Upper lobe of left lung (tissue), 6 donors: ENCODE measurements at regions not wholly inside any gene's neighbourhood (a gene's known extent, or its start where the extent isn't known, plus 50 kb on each side); places are given as distances from the start of the nearest gene placed in this dataset.

ENCODE experiments used
- ATAC-seq, 2 donors: fragments of 200-7000 bp; cut with Tn5 transposase; one replicate each; pipeline ENCODE4 v1.9.1; 2022; ENCODE audit warnings: mild to moderate bottlenecking in 2 of 2, moderate library complexity in 2 of 2; ENCODE audit not compliant: low FRiP score in 2 of 2
- DNase-seq, 2 donors: peaks; one replicate each; pipeline ENCODE4 v3.0.0-alpha.2; 2019 to 2020
- H3K27ac ChIP-seq, 4 donors: fragments of 200-600 bp; sonication (generic); one replicate each; pipeline ENCODE4 v1.5.1; 2016 to 2019
- H3K27me3 ChIP-seq, 4 donors: fragments of 200-600 bp; sonication (generic); one replicate each; pipeline ENCODE4 v1.5.1; 2017 to 2019
- H3K36me3 ChIP-seq, 4 donors: fragments of 200-600 bp; sonication (generic); one replicate each; pipeline ENCODE4 v1.5.1; 2016 to 2019
- H3K4me1 ChIP-seq, 4 donors: fragments of 200-600 bp; sonication (generic); one replicate each; pipeline ENCODE4 v1.5.1; 2018 to 2019
- H3K4me3 ChIP-seq, 4 donors: fragments of 200-600 bp; sonication (generic); one replicate each; pipeline ENCODE4 v1.5.1; 2017 to 2019; ENCODE audit warnings: mild to moderate bottlenecking in 2 of 4, moderate library complexity in 1 of 4
- H3K9me3 ChIP-seq, 4 donors: fragments of 200-600 bp; sonication (generic); one replicate each; pipeline ENCODE4 v1.5.1; 2018 to 2019
- CTCF ChIP-seq, 6 experiments: fragments of 450-650 bp in 4 of 6; fragments of 200-600 bp in 2 of 6; sonication (generic) in 2 of 6; IDR thresholded peaks; one replicate each; pipeline ENCODE4 v1.5.1; 2016 to 2019; ENCODE audit warnings: antibody characterized with exemption in 6 of 6
- EP300 ChIP-seq, 4 donors: sonication (generic); formaldehyde crosslinking; IDR thresholded peaks; one replicate each; pipeline ENCODE4 v1.5.1; 2017; ENCODE audit warnings: antibody characterized with exemption in 4 of 4, control low read depth in 2 of 4
- POLR2A ChIP-seq, 4 donors: fragments of 450-650 bp; IDR thresholded peaks; one replicate each; pipeline ENCODE4 v1.5.1; 2016 to 2017; ENCODE audit warnings: antibody characterized with exemption in 4 of 4, mild to moderate bottlenecking in 2 of 4
- POLR2AphosphoS5 ChIP-seq, 2 donors: sonication (generic); formaldehyde crosslinking; IDR thresholded peaks; one replicate each; pipeline ENCODE4 v1.5.1; 2017; ENCODE audit warnings: antibody characterized with exemption in 2 of 2
- WGBS, 2 donors: methylation state at CpG; one replicate each; pipeline ENCODE4 v1.1.5; 2017 to 2018; 5-methylcytosine and 5-hydroxymethylcytosine counted together
- donor health status: DM: no; HTN: no; CAD: no; lungs with moderate emphysema.
- donor health status: DM: no; HTN: yes; CAD: no; lungs with severe emphysema.

DNA sequence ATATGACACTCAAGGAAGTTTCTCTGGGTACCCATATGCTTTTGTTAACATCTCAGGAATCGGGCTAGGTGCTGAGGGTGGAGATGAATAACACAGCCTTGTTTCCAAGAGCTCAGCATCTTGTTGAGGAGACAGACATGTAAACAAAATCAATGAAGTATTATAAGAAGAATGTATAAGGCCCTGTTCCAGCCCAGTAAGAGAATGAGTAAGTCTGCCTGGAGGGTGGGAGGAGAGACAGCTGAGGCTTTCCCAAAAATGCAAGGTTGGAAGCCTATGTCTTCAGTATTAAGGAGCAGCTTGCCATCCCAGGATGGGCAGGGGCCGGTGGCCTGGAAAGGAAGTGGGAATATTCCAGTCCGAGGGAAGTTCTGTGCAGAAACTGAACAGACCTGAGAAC, 615.3 kb upstream of the BTBD3 start:
- Histone ChIP-seq H3K36me3 (no peaks in the 10 kb centered on the region), H3K4me1 (no peaks in the 10 kb centered on the region), H3K27ac (no peak overlapping the region), H3K9me3 (no peaks in the 10 kb centered on the region), H3K27me3 (no peaks in the 10 kb centered on the region), H3K4me3 (no peak overlapping the region)
- no peak for ATAC-seq
- DNase-seq = no peak
- TF ChIP-seq POLR2A (IDR thresholded peaks at IDR 0.05) (no peak), POLR2AphosphoS5 (IDR thresholded peaks at IDR 0.05) (no peak), CTCF (IDR thresholded peaks at IDR 0.05) (no peak)
- 68 to 78% methylated on average over 3 of the region's 3 CpGs for WGBS, 2 donors

DNA sequence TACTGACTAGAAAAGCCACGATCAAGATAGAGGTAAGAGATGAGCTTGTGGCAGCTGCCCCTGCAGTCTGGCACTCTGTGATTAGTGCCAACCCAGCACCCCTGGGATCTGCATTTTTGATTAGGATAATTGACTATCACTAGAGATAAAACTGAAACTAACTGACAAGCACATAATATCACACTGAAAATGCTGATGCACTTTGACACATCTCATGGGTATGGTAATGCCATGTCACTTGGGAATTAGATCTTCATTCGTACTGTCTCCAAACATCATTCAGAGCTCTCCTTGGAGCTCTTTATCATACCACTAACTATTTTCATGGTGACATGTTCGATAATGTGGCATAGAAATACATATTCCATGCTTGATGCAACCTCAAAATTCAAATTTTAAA, 612.9 kb upstream of the BTBD3 start:
- no peaks in the 10 kb centered on the region for H3K4me1 ChIP-seq
- no peak overlapping the region for H3K27ac ChIP-seq
- no peaks in the 10 kb centered on the region for H3K36me3 ChIP-seq
- H3K27me3 ChIP-seq = no peaks in the 10 kb centered on the region
- DNase-seq = no peak
- 87 to 91% methylated on average over 3 of the region's 3 CpGs for WGBS, 2 donors
- no peak overlapping the region for H3K4me3 ChIP-seq
- no peak for ATAC-seq
- TF ChIP-seq POLR2A (IDR thresholded peaks at IDR 0.05) = no peak
- TF ChIP-seq POLR2AphosphoS5 (IDR thresholded peaks at IDR 0.05) = no peak
- TF ChIP-seq CTCF (IDR thresholded peaks at IDR 0.05) = no peak
- TF ChIP-seq EP300 (IDR thresholded peaks at IDR 0.05) = no peak
- H3K9me3 ChIP-seq = no peaks in the 10 kb centered on the region

DNA sequence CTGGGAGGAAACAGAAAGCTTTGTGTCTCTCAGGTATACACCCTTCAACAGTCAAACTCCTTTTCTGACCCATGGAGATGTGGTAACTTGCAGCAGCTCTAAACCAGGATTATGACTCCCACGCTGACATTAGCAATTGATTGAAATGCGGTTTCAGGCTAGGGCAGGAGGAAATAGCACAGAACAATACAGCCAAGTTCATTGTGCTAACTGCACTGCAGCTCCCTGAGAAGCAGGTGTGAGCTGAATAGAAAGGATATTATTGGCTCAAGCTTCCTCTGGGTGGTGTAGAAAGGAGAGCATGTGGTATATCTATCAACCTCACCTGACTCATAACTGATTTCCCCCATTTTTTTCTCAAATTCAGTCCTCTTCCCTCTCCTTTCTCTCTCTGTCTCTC, 612.3 kb upstream of the BTBD3 start:
- WGBS, 2 donors = 21 to 52% methylated on average over 2 of the region's 2 CpGs
- DNase-seq = no peak
- Histone ChIP-seq H3K27me3 (no peaks in the 10 kb centered on the region), H3K36me3 (no peaks in the 10 kb centered on the region), H3K27ac (no peak overlapping the region), H3K4me1 (no peaks in the 10 kb centered on the region), H3K4me3 (no peak overlapping the region), H3K9me3 (no peaks in the 10 kb centered on the region)
- no peak for ATAC-seq
- TF ChIP-seq EP300 (IDR thresholded peaks at IDR 0.05) (no peak), POLR2AphosphoS5 (IDR thresholded peaks at IDR 0.05) (no peak), CTCF (IDR thresholded peaks at IDR 0.05) (no peak), POLR2A (IDR thresholded peaks at IDR 0.05) (no peak)

DNA sequence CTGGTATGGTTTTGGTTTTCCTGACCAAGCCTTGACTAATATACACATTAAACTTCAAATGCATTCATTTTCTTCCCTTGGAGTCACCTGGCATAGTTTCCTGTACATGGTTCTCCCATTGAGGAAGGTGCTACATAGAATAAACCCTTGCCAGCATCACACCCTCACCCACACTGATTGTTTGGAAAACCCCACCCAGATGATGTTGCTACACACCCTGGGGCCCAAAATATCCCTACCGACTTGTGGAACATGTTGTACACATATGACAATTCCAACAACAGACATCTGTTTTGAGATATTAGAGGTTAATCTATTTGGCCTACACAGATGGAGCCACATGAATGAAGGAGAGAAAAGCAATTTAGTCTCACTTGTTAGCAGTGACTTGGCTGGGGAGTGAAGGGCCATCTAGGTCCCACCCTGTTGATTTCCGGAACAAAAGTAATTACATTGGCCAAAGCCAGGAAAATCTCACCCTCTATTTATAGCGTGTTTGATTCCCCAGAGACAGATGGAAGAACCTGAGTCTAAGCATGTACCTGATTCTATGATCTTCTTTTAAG, 606.0 kb upstream of the BTBD3 start:
- Histone ChIP-seq H3K9me3 (no peaks in the 10 kb centered on the region), H3K36me3 (no peaks in the 10 kb centered on the region), H3K4me1 (no peaks in the 10 kb centered on the region), H3K27ac (no peak overlapping the region), H3K27me3 (no peaks in the 10 kb centered on the region), H3K4me3 (no peak overlapping the region)
- no peak for ATAC-seq
- no peak for DNase-seq
- TF ChIP-seq CTCF (IDR thresholded peaks at IDR 0.05) (no peak), POLR2AphosphoS5 (IDR thresholded peaks at IDR 0.05) (no peak), EP300 (IDR thresholded peaks at IDR 0.05) (no peak), POLR2A (IDR thresholded peaks at IDR 0.05) (no peak)
- 80 to 91% methylated on average over 3 of the region's 3 CpGs for WGBS, 2 donors

DNA sequence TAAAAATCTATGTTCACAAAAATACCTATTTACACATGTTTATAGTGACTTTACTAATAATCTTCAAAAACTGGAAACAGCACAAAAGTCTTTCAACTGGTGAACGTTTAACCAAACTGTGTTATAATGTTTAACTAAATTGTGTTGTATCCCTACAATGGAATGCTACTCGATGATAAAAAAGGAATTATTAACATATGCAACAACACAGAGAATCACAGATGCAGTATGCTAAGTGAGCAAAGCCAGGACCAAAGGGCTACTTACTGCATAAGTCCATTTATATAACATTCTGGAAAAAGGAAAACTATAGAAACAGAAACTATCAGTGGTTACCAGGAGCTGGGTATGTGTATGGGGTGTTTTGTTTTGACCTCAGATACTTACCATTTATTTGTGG, 602.2 kb upstream of the BTBD3 start:
- no peak for ATAC-seq
- TF ChIP-seq POLR2A (IDR thresholded peaks at IDR 0.05) (no peak), POLR2AphosphoS5 (IDR thresholded peaks at IDR 0.05) (no peak), CTCF (IDR thresholded peaks at IDR 0.05) (no peak), EP300 (IDR thresholded peaks at IDR 0.05) (no peak)

More for the DNA sequence above, 602.2 kb upstream of the BTBD3 start:
- H3K4me1 ChIP-seq = no peaks in the 10 kb centered on the region
- H3K27ac ChIP-seq = no peak overlapping the region
- no peaks in the 10 kb centered on the region for H3K36me3 ChIP-seq
- H3K4me3 ChIP-seq = no peak overlapping the region
- 80 to 82% methylated on average over 2 of the region's 2 CpGs for WGBS, 2 donors
- H3K9me3 ChIP-seq = no peaks in the 10 kb centered on the region
- DNase-seq = no peak
- H3K27me3 ChIP-seq = no peaks in the 10 kb centered on the region
